Endothelial cell (in vitro differentiated cells): ENCODE measurements at regions not wholly inside any gene's neighbourhood (a gene's known extent, or its start where the extent isn't known, plus 50 kb on each side); places are given as distances from the start of the nearest gene placed in this dataset.

Source experiments
- DNase-seq: peaks from one replicate; pipeline ENCODE4 v3.0.0; 2021; ENCODE audit warnings: low spot score
- H3K27ac Mint-ChIP-seq: one replicate; pipeline ENCODE4 v1.8.0; 2021; ENCODE audit warnings: mixed read lengths, inconsistent platforms; ENCODE audit not compliant: unreplicated experiment
- H3K27me3 Mint-ChIP-seq: one replicate; pipeline ENCODE4 v1.8.0; 2021; ENCODE audit warnings: mild to moderate bottlenecking, moderate library complexity, mixed read lengths, inconsistent platforms; ENCODE audit not compliant: unreplicated experiment
- H3K36me3 Mint-ChIP-seq: one replicate; pipeline ENCODE4 v1.8.0; 2021; ENCODE audit warnings: mild to moderate bottlenecking, low read depth, mixed read lengths, inconsistent platforms; ENCODE audit not compliant: unreplicated experiment
- H3K4me1 Mint-ChIP-seq: one replicate; pipeline ENCODE4 v1.8.0; 2021; ENCODE audit warnings: mild to moderate bottlenecking, mixed read lengths, inconsistent platforms; ENCODE audit not compliant: unreplicated experiment
- H3K4me3 Mint-ChIP-seq: one replicate; pipeline ENCODE4 v1.8.0; 2021; ENCODE audit warnings: mild to moderate bottlenecking, mixed read lengths, inconsistent platforms; ENCODE audit not compliant: unreplicated experiment
- H3K9me3 Mint-ChIP-seq: one replicate; pipeline ENCODE4 v1.8.0; 2021; ENCODE audit warnings: mixed read lengths, inconsistent platforms; ENCODE audit not compliant: unreplicated experiment
- TF ChIP-seq, protein P1 (sequence below): fragments of 200-600 bp; sonication (generic); IDR thresholded peaks from one replicate; pipeline ENCODE4 v1.5.0; 2021; ENCODE audit warnings: antibody characterized with exemption; ENCODE audit not compliant: unreplicated experiment

DNA sequence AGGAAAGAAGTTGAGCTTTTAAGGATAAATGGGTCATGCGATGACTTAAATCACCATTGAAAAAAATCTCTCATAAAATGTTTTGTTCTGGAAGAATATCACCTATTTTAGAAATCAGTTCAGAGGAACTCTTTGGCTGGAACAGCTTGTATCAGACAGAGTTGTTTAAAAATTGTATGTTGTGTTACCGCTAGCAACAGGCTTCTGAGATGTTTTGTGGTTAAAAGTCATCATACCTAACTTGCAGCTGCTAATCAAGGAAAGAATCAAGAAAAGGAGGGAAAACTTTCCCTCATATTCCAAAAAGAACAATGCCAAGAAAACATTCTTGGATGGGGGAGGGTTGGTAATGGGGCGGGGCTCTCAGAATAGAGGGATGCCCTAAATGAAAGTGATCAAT, 220.7 kb upstream of the CITED2 start:
- Mint-ChIP-seq H3K4me1 (peaks cover 9% of the 10 kb centered on the region), H3K27me3 (no peaks in the 10 kb centered on the region), H3K4me3 (no peak overlapping the region), H3K9me3 (no peaks in the 10 kb centered on the region), H3K36me3 (no peaks in the 10 kb centered on the region), H3K27ac (no peak overlapping the region)
- DNase-seq: no peak
- TF ChIP-seq, protein P1, sequence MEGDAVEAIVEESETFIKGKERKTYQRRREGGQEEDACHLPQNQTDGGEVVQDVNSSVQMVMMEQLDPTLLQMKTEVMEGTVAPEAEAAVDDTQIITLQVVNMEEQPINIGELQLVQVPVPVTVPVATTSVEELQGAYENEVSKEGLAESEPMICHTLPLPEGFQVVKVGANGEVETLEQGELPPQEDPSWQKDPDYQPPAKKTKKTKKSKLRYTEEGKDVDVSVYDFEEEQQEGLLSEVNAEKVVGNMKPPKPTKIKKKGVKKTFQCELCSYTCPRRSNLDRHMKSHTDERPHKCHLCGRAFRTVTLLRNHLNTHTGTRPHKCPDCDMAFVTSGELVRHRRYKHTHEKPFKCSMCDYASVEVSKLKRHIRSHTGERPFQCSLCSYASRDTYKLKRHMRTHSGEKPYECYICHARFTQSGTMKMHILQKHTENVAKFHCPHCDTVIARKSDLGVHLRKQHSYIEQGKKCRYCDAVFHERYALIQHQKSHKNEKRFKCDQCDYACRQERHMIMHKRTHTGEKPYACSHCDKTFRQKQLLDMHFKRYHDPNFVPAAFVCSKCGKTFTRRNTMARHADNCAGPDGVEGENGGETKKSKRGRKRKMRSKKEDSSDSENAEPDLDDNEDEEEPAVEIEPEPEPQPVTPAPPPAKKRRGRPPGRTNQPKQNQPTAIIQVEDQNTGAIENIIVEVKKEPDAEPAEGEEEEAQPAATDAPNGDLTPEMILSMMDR: no peak

DNA sequence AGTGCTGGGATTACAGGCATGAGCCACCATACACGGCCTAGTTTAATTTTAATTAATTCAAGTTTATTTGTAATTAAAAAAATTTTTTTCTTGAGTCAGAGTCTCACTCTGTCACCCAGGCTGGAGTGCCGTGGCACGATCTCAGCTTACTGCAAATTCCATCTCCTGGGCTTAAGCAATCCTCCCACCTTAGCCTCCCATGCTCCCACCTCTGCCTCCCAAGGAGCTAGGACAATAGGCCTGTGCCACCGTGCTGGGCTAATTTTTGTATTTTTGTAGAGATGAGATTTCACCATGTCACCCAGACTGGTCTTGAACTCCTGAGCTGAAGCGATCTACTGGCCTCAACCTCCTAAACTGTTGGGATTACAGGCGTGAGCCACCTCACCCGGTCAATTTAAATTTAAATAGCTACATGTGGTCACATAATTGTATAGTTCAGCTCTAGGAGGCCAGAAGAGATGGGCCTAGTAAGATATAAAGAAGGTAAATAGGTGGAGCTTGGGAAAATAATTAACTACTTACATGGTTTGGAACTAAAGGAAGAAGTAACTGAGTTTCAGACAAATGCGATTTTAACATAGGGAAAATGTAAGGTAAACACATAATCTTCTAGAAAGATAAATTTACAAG, 220.0 kb upstream of the CITED2 start:
- no peak for DNase-seq
- TF ChIP-seq, protein P1: no peak
- H3K4me1 Mint-ChIP-seq: peaks cover 9% of the 10 kb centered on the region
- no peaks in the 10 kb centered on the region for H3K27me3 Mint-ChIP-seq
- no peak overlapping the region for H3K27ac Mint-ChIP-seq
- H3K36me3 Mint-ChIP-seq: no peaks in the 10 kb centered on the region
- no peak overlapping the region for H3K4me3 Mint-ChIP-seq
- no peaks in the 10 kb centered on the region for H3K9me3 Mint-ChIP-seq

DNA sequence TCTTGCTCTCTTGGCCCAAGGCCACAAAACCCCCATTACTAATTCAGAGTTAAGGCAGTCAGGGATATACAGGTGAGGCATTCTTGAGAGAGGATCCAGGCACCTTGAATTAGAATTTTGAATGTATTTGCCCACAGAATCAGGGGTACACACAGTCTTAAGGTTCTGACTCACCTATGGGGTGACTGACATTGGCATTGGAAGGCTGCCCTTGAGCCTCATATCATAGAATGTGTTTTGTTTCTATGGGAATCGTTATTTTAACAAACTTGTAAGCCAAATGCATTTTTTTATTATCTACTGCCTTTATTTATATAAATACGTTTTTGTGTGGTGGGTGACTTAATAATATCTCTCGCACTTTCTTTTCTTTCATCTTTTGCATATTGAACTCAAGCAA, 218.6 kb upstream of the CITED2 start:
- no peaks in the 10 kb centered on the region for H3K36me3 Mint-ChIP-seq

DNA sequence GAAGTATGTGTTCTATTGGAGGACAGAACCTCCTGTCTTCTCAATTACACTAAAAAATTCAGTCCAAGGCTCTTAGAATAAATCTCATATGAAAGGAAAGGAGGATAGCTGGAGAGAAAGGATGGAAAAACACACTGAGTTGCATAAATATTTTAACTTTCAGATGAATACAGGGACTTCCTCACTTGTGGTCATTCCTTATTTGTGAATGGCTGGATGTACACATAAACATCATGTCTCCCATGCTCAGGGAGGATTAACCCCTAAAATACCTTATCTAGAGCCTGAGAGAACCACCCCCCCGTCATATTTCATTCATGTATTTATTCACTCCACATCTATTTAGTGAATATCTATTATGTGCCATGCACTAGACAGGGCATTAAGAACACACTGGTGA, 217.6 kb upstream of the CITED2 start:
- H3K27me3 Mint-ChIP-seq: no peaks in the 10 kb centered on the region
- H3K9me3 Mint-ChIP-seq: no peaks in the 10 kb centered on the region
- no peak overlapping the region for H3K4me3 Mint-ChIP-seq
- H3K27ac Mint-ChIP-seq: no peak overlapping the region
- TF ChIP-seq, protein P1: no peak
- peaks cover 9% of the 10 kb centered on the region for H3K4me1 Mint-ChIP-seq
- H3K36me3 Mint-ChIP-seq: no peaks in the 10 kb centered on the region
- DNase-seq: no peak

More for the DNA sequence above, 218.6 kb upstream of the CITED2 start:
- TF ChIP-seq, protein P1: no peak
- Mint-ChIP-seq H3K4me3 (no peak overlapping the region), H3K27me3 (no peaks in the 10 kb centered on the region), H3K27ac (no peak overlapping the region), H3K4me1 (peaks cover 9% of the 10 kb centered on the region), H3K9me3 (no peaks in the 10 kb centered on the region)
- DNase-seq: no peak

DNA sequence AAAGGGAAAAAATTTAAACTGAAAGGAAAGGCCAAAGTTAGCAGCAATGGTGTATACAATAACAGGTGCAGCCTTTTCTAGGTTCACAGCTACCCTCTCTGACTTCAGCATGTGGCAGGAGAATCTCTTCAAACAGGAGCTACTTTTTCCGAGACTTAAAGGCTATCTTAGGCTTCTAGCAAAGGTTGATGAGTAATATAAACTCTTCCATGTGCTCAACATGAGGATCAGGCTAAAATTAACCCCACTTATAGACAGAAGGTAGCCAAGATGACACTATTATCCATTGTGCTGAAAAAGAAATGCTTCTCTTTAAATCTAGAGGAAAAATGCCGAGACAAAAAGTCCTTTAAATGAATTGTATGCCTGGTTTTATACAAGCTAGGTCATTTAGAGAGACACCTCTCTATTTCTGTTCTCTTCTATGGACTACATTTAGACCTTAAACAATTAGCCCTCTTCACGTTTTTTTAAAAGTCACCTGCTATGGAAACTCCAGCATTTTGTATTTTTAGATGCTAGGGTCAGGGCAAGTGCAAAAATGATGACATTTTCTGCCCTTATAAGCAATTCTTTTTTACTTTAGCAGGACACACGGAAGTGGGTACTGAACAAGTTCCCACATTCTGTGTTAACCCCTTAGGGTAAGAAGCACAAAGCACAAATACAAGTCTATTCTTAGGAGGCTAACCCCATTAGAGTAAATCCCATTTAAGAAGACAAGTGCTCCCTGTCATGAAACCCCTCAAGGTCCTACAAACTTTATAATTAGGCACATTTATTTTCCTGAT, 216.8 kb upstream of the CITED2 start:
- H3K4me1 Mint-ChIP-seq: peaks cover 9% of the 10 kb centered on the region
- DNase-seq: no peak
- H3K27ac Mint-ChIP-seq: no peak overlapping the region
- H3K9me3 Mint-ChIP-seq: no peaks in the 10 kb centered on the region
- no peak overlapping the region for H3K4me3 Mint-ChIP-seq
- no peaks in the 10 kb centered on the region for H3K36me3 Mint-ChIP-seq
- TF ChIP-seq, protein P1: no peak
- no peaks in the 10 kb centered on the region for H3K27me3 Mint-ChIP-seq
